Stimulated activated CD8-positive, alpha-beta memory T cell treated with anti-CD3 and anti-CD28 coated beads, Interleukin-4, amount 100 ng/mL, for 1 hour (primary cell): ENCODE measurements at regions not wholly inside any gene's neighbourhood (a gene's known extent, or its start where the extent isn't known, plus 50 kb on each side); places are given as distances from the start of the nearest gene placed in this dataset.
"Not testable (repeated sequence)": the region's sequence is repeated elsewhere in the genome, so short reads cannot be mapped to it uniquely, and the experiment has no call there.

Experiments used
- DNase-seq, 2 donors: peaks; one replicate each; pipeline ENCODE4 v3.0.0-alpha.2; 2020; ENCODE audit warnings: low read depth in 2 of 2, low spot score in 1 of 2

GRCh38 chr4:38463268-38463958 lies 200.6 kb upstream of the KLF3 start:
- no peak for DNase-seq

GRCh38 chr4:38464328-38464727 lies 199.7 kb upstream of the KLF3 start:
- no peak for DNase-seq

- no peak for DNase-seq
Observed at GRCh38 chr4:38466401-38466800, 197.6 kb upstream of the KLF3 start.

- DNase-seq = no peak
Observed at GRCh38 chr4:38467296-38467695, 196.7 kb upstream of the KLF3 start.

GRCh38 chr4:38468339-38468866 lies 195.6 kb upstream of the KLF3 start:
- DNase-seq = no peak

- DNase-seq = no peak
Observed at GRCh38 chr4:38469410-38469809, 194.6 kb upstream of the KLF3 start.

- no peak for DNase-seq
Observed at GRCh38 chr4:38470735-38471262, 193.2 kb upstream of the KLF3 start.

GRCh38 chr4:38482696-38483095 lies 181.3 kb upstream of the KLF3 start:
- DNase-seq = no peak

- DNase-seq = not testable (repeated sequence)
Observed at GRCh38 chr4:38483628-38484027, 180.4 kb upstream of the KLF3 start.

GRCh38 chr4:38489011-38489861 lies 174.8 kb upstream of the KLF3 start:
- DNase-seq = no peak

GRCh38 chr4:38489924-38490639 lies 173.9 kb upstream of the KLF3 start:
- no peak for DNase-seq

GRCh38 chr4:38490753-38491446 lies 173.1 kb upstream of the KLF3 start:
- no peak for DNase-seq

GRCh38 chr4:38491854-38492478 lies 172.0 kb upstream of the KLF3 start:
- DNase-seq = no peak

- DNase-seq = no peak
Observed at GRCh38 chr4:38493066-38493465, 170.9 kb upstream of the KLF3 start.

GRCh38 chr4:38495446-38495845 lies 168.6 kb upstream of the KLF3 start:
- DNase-seq = no peak

- no peak for DNase-seq
Observed at GRCh38 chr4:38497121-38497520, 166.9 kb upstream of the KLF3 start.

GRCh38 chr4:38499101-38499500 lies 164.9 kb upstream of the KLF3 start:
- DNase-seq = no peak

GRCh38 chr4:38500433-38500832 lies 163.6 kb upstream of the KLF3 start:
- DNase-seq = no peak

GRCh38 chr4:38501698-38502097 lies 162.3 kb upstream of the KLF3 start:
- no peak for DNase-seq

GRCh38 chr4:38503689-38504395 lies 160.2 kb upstream of the KLF3 start:
- DNase-seq = no peak
